Natural killer cell treated with Interleukin-12 subunit alpha and Interleukin-12 subunit beta and Interleukin-15 and Interleukin-18, amount 100 ng/mL, for 72 hours (primary cell): ENCODE measurements at regions not wholly inside any gene's neighbourhood (a gene's known extent, or its start where the extent isn't known, plus 50 kb on each side); places are given as distances from the start of the nearest gene placed in this dataset.
"Not testable (repeated sequence)": the region's sequence is repeated elsewhere in the genome, so short reads cannot be mapped to it uniquely, and the experiment has no call there.

Experiments used
- ATAC-seq, 2 donors: fragments of 150-1000 bp; cut with Tn5 transposase in 1 of 2; sonication (Bioruptor Pico), chemical (Tn5 transposase) in 1 of 2; 2 replicates each; pipeline ENCODE4 v1.10.0; 2021
- DNase-seq: peaks from one replicate; pipeline ENCODE4 v3.0.0; 2022; ENCODE audit warnings: low spot score
- H3K27ac Mint-ChIP-seq, 2 donors: 1 replicate in 1 of 2; 2 replicates in 1 of 2; pipeline ENCODE4 v1.8.0; 2022; ENCODE audit warnings: mixed read lengths in 2 of 2, mild to moderate bottlenecking in 1 of 2, moderate library complexity in 1 of 2
- H3K27me3 Mint-ChIP-seq, 2 donors: 1 replicate in 1 of 2; 2 replicates in 1 of 2; pipeline ENCODE4 v1.8.0; 2022; ENCODE audit warnings: mixed read lengths in 2 of 2
- H3K36me3 Mint-ChIP-seq: one replicate; pipeline ENCODE4 v1.8.0; 2022; ENCODE audit warnings: mixed read lengths
- H3K4me1 Mint-ChIP-seq, 2 donors: 1 replicate in 1 of 2; 2 replicates in 1 of 2; pipeline ENCODE4 v1.8.0; 2022; ENCODE audit warnings: low read depth in 2 of 2, mixed read lengths in 2 of 2, mild to moderate bottlenecking in 1 of 2
- H3K4me3 Mint-ChIP-seq: one replicate; pipeline ENCODE4 v1.8.0; 2022; ENCODE audit warnings: mixed read lengths
- H3K9me3 Mint-ChIP-seq: 2 replicates; pipeline ENCODE4 v1.8.0; 2022; ENCODE audit warnings: mixed read lengths

DNA sequence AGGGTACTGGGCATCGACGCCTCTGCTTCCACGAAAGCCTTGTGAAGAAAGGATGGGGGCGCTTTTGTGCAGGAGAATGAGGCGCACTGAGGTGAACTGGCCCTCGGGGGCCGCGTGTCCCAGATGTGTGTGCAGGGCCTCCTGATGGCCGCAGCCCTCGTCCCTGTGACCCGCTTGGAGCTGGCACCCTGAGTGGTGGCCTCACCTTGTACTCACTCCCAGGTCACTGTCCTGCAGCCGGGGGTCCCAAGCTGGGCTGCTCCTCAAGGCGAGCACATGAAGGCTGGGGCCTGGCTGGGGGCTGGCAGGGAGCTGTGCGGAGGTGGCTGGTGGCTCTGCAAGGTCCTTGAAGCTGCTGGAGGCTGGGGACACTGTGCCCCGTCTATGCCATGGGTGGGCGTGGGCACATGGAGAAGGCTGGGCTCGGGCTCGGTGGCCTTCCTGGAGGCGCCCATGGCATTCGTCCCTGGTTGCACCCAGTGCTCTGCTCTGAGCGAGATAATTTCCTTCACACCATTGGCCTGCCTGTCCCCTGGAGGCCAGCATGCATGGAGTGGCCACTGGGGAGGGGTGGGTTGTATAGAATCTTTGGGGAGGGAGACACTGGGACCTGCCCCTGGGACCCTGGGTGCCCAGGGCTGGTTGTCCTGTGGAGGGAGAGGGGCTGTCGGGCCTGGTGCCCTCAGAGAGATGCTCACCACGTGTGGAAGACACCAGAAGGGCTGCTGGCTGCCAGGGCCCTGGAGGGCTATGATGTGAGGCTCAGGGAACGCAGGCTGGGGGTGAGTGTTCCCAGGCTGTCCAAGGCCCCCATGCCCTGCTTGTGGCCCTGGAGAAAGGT lies 79.3 kb downstream of the TMEM121 start:
- DNase-seq (no peak), ATAC-seq (no peak)
- Mint-ChIP-seq H3K27ac (no peak overlapping the region), H3K27me3 (no peaks in the 10 kb centered on the region), H3K36me3 (no peaks in the 10 kb centered on the region), H3K4me1 (no peaks in the 10 kb centered on the region), H3K9me3 (no peaks in the 10 kb centered on the region), H3K4me3 (no peak overlapping the region)

DNA sequence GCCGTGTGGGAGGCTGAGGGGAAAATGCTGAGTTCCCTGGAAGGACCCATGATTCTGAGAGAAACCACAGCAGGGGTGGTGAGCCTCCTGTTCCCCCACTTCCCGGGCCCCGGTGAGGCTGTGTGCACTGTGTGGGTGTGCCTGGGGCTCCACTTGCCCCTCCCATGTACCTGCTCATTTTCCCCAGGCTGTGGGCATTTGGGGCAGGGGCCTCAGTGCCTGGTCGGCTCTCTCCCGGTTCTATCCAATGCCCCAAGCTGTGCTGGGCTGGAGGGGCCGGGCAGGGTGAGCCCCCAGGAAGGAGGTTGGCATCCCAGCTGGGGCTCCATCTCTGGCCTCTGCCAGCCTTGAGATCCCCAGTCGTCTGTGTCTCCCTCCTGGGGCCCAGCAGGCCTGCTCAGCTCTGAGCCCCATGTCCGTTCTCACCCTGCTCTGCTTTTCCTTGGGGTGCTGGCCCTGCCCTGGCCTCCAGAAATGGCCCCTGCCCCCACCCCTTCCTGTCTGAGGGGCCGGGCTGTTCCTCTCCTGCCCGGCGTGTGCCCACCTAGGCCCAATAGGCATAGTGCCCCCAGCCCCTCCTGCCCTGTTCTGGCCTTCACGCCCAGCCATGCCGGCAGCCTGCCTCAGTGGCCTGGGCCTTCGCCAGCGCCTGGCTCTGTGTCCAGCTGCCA lies 80.1 kb downstream of the TMEM121 start:
- not testable (repeated sequence) for DNase-seq, H3K9me3 Mint-ChIP-seq, H3K27me3 Mint-ChIP-seq, H3K36me3 Mint-ChIP-seq, H3K27ac Mint-ChIP-seq, H3K4me3 Mint-ChIP-seq, H3K4me1 Mint-ChIP-seq
- ATAC-seq: peak in 1 of 2 donors; percentile 11

DNA sequence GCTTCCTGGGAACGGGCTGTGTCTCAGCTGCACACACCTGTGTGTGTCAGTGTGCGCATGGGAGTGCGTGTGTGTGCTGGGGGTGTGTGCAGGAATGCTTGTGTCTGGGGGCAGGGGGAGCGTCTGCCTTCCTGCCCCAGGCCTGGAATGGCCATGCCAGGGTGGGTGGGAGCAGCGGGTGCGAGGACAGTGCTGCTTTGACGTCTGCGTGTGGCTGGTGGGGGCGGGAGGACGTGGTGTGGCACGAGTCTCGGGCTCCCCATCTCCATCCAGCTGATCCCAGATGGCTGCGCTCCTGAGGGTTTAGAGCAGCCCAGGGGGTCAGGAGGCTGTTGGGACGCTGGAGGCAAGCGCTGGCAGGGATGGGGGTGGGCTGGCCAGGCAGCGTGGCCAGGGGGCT lies 80.6 kb downstream of the TMEM121 start:
- not testable (repeated sequence) for DNase-seq, H3K36me3 Mint-ChIP-seq, H3K27ac Mint-ChIP-seq, H3K27me3 Mint-ChIP-seq, H3K4me1 Mint-ChIP-seq, H3K4me3 Mint-ChIP-seq, ATAC-seq, H3K9me3 Mint-ChIP-seq

DNA sequence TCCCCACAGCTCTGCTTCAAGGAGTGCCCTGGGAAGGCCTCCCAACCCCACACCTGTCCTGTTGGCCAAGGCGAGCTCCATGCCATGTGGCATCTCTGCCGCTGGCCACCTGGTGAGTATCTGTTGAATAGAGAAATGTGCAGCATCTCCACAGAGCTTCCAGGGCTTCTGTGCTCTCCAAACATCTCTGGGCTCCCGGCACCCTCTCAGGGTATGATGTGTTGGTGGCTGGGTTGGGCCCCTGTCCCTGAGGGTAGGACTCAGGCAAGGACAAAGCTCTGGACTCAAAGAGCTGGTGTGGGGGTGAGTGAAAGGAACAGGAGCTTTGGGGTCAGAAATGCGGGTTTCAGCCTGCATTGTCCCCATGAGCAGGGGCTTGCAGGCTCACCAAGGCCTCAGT lies 88.6 kb downstream of the TMEM121 start:
- peaks cover 2 to 19% of the 10 kb centered on the region in 2 donors for H3K27me3 Mint-ChIP-seq
- not testable (repeated sequence) for H3K36me3 Mint-ChIP-seq, H3K9me3 Mint-ChIP-seq, H3K4me3 Mint-ChIP-seq, H3K27ac Mint-ChIP-seq, DNase-seq, ATAC-seq, H3K4me1 Mint-ChIP-seq

DNA sequence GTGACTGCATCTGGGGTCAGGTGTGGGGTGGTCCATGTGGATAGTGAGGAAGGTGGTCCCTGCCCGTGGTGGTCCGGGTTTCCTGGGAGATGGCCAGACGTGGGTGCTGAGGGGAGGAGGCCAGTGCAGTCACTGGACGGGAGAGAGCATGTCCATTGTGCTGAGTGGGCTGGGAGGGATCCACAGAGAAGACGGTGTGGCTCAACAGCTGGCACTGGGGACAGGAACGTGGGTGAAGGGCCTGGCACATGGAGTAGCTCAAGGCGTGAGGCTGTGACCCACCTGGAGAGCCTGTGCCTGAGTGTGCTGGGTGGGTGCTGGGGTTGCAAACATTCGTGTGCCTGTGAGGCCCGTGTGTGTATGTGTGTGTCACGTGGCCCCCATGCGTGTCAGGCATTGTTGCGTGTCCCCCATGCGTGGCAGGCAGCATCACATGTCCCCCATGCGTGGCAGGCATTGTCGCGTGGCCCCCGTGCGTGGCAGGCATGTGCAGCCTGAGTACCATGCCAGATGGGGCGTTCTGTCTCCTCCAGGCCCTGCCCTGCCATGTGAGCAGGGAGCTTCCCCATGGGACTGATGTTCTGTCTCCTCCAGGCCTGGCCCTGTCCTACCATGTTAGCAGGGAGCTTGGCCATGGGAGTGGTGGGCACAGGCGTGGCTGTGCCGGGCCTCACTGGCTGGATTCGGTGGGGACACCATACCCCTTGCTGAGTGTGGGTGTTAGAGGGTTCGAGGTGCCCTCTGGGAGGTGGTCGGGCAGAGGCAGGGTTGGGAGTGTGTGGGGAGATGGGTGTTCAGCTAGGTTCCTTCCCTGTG lies 89.8 kb downstream of the TMEM121 start:
- H3K9me3 Mint-ChIP-seq: not testable (repeated sequence)

DNA sequence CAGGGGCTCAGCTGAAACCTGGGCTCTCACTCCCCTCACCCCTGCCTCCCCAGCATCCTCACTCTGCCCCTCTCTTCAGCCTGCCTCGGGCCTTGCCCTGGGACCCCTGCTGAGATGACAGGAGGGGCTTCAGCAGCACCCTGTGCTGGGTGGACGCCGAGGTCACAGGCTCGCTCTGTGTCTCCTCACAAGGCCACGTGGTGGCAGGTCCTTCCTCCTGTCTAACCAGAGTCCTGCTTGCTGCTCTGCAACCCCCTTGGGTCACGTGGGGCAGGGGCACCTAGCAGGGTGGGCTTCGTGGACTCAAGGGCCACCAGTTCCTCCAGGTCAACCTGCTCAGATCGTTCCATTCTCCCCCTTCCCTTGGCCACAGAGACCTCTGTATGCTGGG lies 90.4 kb downstream of the TMEM121 start:
- ATAC-seq (peak; percentile 21 to 48), DNase-seq (no peak)
- H3K4me3 Mint-ChIP-seq: no peak overlapping the region
- H3K36me3 Mint-ChIP-seq: no peaks in the 10 kb centered on the region
- peaks cover 0 to 6% of the 10 kb centered on the region in 2 donors for H3K4me1 Mint-ChIP-seq
- no peak overlapping the region for H3K27ac Mint-ChIP-seq
- H3K9me3 Mint-ChIP-seq: peaks cover 5% of the 10 kb centered on the region
- H3K27me3 Mint-ChIP-seq: peaks cover 2 to 19% of the 10 kb centered on the region in 2 donors

More for the DNA sequence above, 89.8 kb downstream of the TMEM121 start:
- not testable (repeated sequence) for DNase-seq, H3K4me1 Mint-ChIP-seq, H3K27ac Mint-ChIP-seq, H3K36me3 Mint-ChIP-seq, H3K4me3 Mint-ChIP-seq
- ATAC-seq: peak; percentile 32 to 54
- peaks cover 2 to 19% of the 10 kb centered on the region in 2 donors for H3K27me3 Mint-ChIP-seq

DNA sequence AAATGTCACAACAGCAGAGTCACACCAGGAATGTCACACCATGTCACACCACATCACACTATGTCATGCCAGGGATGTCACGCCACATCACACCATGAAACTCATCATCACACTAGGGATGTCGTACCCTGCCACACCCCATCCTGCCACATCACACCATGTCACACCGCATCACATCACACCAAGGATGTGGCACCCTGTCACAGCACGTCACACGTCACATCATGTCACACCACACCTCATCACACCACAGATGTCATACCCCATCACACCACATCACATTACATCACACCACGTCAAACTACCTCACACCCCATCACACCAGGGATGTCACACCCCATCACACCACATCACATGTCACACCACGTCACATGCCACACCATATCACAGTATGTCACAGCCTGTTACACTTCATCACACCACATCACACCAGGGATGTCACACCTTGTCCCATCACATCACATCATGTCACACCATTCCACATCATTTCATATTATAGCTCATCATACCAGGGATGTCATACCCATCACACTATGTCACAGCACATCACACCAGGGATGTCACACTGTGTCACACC lies 90.9 kb downstream of the TMEM121 start:
- Mint-ChIP-seq H3K27me3 (peaks cover 2 to 19% of the 10 kb centered on the region in 2 donors), H3K9me3 (peaks cover 5% of the 10 kb centered on the region), H3K36me3 (no peaks in the 10 kb centered on the region), H3K4me3 (no peak overlapping the region), H3K27ac (no peak overlapping the region), H3K4me1 (peaks cover 0 to 6% of the 10 kb centered on the region in 2 donors)
- DNase-seq (no peak), ATAC-seq (peak; percentile 62 to 65)

DNA sequence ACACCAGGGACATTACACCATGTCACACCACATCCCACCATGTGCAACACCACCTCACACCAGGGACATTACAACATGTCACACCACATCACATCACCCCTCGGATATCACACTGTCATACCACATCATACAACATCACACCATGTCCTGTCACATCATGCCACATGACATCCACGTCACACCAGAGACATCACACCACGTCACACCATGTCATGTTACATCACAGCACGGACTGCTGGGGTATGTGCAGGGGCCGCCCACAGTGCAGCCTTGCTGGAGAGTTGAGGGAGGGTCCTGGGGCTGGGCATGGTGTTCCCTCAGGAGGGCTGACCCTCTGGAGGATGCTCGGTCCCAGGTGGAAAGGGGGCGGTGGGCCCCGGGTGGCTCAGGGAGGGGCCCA lies 91.4 kb downstream of the TMEM121 start:
- not testable (repeated sequence) for DNase-seq, H3K4me1 Mint-ChIP-seq, H3K27ac Mint-ChIP-seq, H3K36me3 Mint-ChIP-seq, H3K9me3 Mint-ChIP-seq, H3K4me3 Mint-ChIP-seq
- ATAC-seq: peak in 1 of 2 donors; percentile 30
- H3K27me3 Mint-ChIP-seq: peaks cover 2 to 19% of the 10 kb centered on the region in 2 donors

DNA sequence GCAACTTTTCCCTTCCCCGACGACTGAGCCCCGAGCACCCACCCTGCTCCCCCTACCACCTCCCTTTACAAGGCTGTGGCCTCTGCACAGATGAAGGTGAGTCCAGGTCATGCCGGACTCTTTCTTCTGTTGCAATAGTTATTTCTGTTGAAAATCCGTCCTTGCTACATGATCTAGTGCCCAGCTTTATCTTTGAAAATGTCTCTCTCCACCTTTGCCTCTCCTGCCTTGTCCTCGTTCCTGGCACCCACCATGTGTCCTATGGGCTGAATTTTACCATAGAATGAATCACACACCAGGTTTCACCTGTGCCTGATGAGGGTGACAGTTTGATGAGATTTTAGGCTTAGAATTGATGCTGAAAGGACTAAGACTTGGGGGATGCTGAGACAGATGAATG lies 92.9 kb downstream of the TMEM121 start:
- not testable (repeated sequence) for H3K36me3 Mint-ChIP-seq, H3K9me3 Mint-ChIP-seq, ATAC-seq, H3K4me3 Mint-ChIP-seq, H3K27ac Mint-ChIP-seq, H3K4me1 Mint-ChIP-seq, DNase-seq, H3K27me3 Mint-ChIP-seq

DNA sequence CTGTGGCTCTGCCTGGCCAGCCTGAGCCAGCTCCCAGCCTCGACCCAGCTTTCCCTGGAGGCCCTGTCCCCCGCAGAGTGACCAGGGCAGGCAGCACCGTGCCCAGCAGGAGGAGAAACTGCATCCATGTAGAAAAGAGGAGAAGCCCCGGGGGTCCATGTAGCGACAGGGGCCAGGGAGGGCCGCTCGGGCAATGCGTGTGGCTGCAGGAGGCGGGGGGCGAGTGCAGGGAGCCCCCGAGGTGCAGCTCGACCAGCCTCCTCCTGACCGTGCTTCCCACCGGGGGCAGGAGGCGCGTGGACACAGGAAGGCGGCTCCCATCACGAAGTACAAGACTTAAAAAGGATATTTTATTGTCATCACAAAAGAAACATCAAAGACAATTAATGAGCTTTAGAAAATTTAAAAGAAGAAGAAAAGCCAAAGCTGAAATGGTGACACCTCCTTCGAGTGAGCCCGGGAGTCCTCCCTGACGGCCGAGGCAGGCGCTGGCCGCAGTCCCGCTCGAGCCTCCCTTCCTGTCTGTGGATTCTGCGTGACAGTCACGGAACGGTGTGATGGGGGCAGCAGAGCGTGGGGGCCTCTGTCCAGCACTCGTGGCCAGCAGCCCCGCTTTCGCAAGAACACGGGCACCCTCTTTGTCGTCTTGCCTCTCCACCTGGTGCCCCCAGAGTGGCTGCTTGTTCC lies 93.9 kb downstream of the TMEM121 start:
- H3K4me1 Mint-ChIP-seq, DNase-seq, H3K4me3 Mint-ChIP-seq, H3K27me3 Mint-ChIP-seq, H3K36me3 Mint-ChIP-seq, ATAC-seq, H3K9me3 Mint-ChIP-seq, H3K27ac Mint-ChIP-seq: not testable (repeated sequence)

DNA sequence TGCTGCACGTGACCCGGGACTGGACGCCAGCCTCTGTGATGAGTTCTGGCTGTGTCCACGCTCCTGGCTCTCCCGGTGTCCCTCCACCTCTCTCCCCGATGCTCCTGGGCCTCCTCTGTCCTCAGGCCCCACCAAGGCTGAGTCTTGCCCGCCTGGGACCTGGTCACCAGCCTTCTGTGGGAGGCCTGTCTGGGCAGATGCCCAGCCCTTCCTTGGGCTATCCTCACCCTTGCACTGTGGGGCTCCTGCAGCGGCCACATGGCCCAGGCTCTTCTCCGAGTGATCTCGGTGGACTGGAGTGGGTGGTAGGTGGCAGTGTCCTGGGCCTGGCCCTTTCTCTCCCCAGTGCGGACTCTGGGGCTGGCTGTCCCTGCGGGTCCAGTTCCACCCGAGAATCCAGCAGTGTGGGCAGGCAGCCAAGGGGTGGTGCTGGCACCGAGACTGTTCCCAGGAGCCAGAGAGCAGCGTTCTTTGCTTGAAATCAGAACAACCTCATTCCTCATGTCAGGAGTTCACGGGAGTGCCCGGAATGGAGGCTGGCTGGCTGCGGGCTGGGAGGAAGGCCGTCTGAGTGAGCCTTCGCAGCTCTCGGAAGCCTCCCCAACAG lies 94.6 kb downstream of the TMEM121 start:
- not testable (repeated sequence) for H3K4me3 Mint-ChIP-seq, H3K27ac Mint-ChIP-seq, H3K4me1 Mint-ChIP-seq, H3K27me3 Mint-ChIP-seq, H3K9me3 Mint-ChIP-seq, H3K36me3 Mint-ChIP-seq, ATAC-seq, DNase-seq

DNA sequence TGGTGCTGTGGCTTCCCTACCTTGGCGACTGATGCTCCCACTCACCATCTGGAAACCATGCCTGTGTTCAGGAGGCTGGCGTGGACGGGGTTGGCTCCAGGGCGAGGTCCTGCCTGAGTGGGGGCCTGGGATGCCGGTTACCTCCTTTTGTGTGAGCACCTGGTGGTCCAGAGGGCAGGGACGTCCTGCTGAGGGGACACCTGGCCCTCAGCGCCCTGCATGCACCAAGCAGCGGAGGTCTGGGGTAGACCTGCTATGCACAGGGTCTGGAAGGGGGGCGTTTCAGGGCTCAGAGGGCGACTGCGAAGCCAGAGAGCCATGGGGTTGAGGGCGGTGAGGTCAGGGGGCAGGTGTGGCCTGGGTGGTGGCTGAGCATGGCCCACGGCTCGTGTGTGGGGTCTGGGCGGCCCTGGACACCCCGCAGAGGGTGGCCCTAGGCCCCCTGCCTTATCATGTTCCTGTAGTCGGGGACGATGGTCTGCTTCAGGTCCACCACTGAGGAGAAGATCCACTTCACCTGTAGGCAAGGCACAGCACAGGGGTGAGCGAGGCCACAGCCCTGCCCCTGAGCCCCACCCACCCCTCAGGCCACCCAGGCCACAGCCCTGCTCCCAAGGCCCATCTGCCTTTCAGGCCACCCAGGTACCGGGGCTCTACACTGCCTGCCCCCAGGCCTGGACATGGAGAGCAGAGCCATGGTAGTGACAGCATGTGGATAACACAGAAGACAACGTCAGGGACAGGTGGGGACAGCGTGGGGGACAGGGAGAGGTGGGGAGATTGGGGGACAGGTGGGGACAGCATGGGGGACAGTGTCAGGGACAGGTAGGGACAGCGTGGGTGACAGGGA lies 95.3 kb downstream of the TMEM121 start:
- not testable (repeated sequence) for H3K4me1 Mint-ChIP-seq, H3K27ac Mint-ChIP-seq, H3K36me3 Mint-ChIP-seq, H3K4me3 Mint-ChIP-seq, DNase-seq, H3K9me3 Mint-ChIP-seq, ATAC-seq, H3K27me3 Mint-ChIP-seq
